ENCODE measurements at regions not wholly inside any gene's neighbourhood (a gene's known extent, or its start where the extent isn't known, plus 50 kb on each side); places are given as distances from the start of the nearest gene placed in this dataset.

GRCh38 chr12:128131955-128132354, 135.0 kb upstream of the TMEM132C start:
- TF ChIP-seq CTCF (IDR thresholded peaks at IDR 0.05; ENCODE audit: extremely low read depth, low read depth, low read length), result no peak

GRCh38 chr12:128133321-128134073, 133.5 kb upstream of the TMEM132C start:
- Histone ChIP-seq H3K4me3 (ENCODE audit: insufficient read depth, low read length) (no peak overlapping the region), H3K27me3 (ENCODE audit: insufficient read depth, low read length) (no peaks in the 10 kb centered on the region), H3K27ac (ENCODE audit: low read depth, low read length) (no peak overlapping the region), H3K9me3 (ENCODE audit: low read depth, low read length) (no peaks in the 10 kb centered on the region), H4K20me1 (ENCODE audit: insufficient read depth, low read length) (no peaks in the 10 kb centered on the region), H3K36me3 (ENCODE audit: insufficient read depth, low read length) (no peaks in the 10 kb centered on the region), H3K4me2 (ENCODE audit: insufficient read depth, low read length) (no peak overlapping the region), H3K79me2 (ENCODE audit: insufficient read depth, low read length) (no peaks in the 10 kb centered on the region), H2AFZ (ENCODE audit: low read length) (no peak overlapping the region), H3K4me1 (ENCODE audit: insufficient read depth, low read length) (no peaks in the 10 kb centered on the region)
- no peak for TF ChIP-seq CTCF (IDR thresholded peaks at IDR 0.05; ENCODE audit: extremely low read depth, low read depth, low read length)
- DNase-seq (ENCODE audit: insufficient read length, low spot score, missing footprints), result no peak

More at GRCh38 chr12:128131955-128132354, 135.0 kb upstream of the TMEM132C start:
- no peaks in the 10 kb centered on the region for H3K9me3 ChIP-seq (ENCODE audit: low read depth, low read length)
- H4K20me1 ChIP-seq (ENCODE audit: insufficient read depth, low read length), result no peaks in the 10 kb centered on the region
- no peaks in the 10 kb centered on the region for H3K4me1 ChIP-seq (ENCODE audit: insufficient read depth, low read length)
- H3K4me3 ChIP-seq (ENCODE audit: insufficient read depth, low read length), result no peak overlapping the region
- no peak for DNase-seq (ENCODE audit: insufficient read length, low spot score, missing footprints)
- H3K27me3 ChIP-seq (ENCODE audit: insufficient read depth, low read length), result no peaks in the 10 kb centered on the region
- no peaks in the 10 kb centered on the region for H3K36me3 ChIP-seq (ENCODE audit: insufficient read depth, low read length)
- no peak overlapping the region for H3K27ac ChIP-seq (ENCODE audit: low read depth, low read length)
- H3K4me2 ChIP-seq (ENCODE audit: insufficient read depth, low read length), result no peak overlapping the region
- H2AFZ ChIP-seq (ENCODE audit: low read length), result no peak overlapping the region
- H3K79me2 ChIP-seq (ENCODE audit: insufficient read depth, low read length), result no peaks in the 10 kb centered on the region

GRCh38 chr12:128137140-128137539, 129.8 kb upstream of the TMEM132C start:
- H3K27ac ChIP-seq (ENCODE audit: low read depth, low read length), result no peak overlapping the region
- H3K36me3 ChIP-seq (ENCODE audit: insufficient read depth, low read length), result no peaks in the 10 kb centered on the region
- no peaks in the 10 kb centered on the region for H4K20me1 ChIP-seq (ENCODE audit: insufficient read depth, low read length)
- no peaks in the 10 kb centered on the region for H3K27me3 ChIP-seq (ENCODE audit: insufficient read depth, low read length)
- DNase-seq (ENCODE audit: insufficient read length, low spot score, missing footprints), result no peak
- no peaks in the 10 kb centered on the region for H3K4me1 ChIP-seq (ENCODE audit: insufficient read depth, low read length)
- H3K79me2 ChIP-seq (ENCODE audit: insufficient read depth, low read length), result no peaks in the 10 kb centered on the region
- no peak for TF ChIP-seq CTCF (IDR thresholded peaks at IDR 0.05; ENCODE audit: extremely low read depth, low read depth, low read length)
- H3K4me2 ChIP-seq (ENCODE audit: insufficient read depth, low read length), result no peak overlapping the region
- no peak overlapping the region for H3K4me3 ChIP-seq (ENCODE audit: insufficient read depth, low read length)
- no peak overlapping the region for H2AFZ ChIP-seq (ENCODE audit: low read length)
- H3K9me3 ChIP-seq (ENCODE audit: low read depth, low read length), result no peaks in the 10 kb centered on the region

- Histone ChIP-seq H4K20me1 (ENCODE audit: insufficient read depth, low read length) (no peaks in the 10 kb centered on the region), H2AFZ (ENCODE audit: low read length) (no peak overlapping the region), H3K9me3 (ENCODE audit: low read depth, low read length) (no peaks in the 10 kb centered on the region), H3K4me3 (ENCODE audit: insufficient read depth, low read length) (no peak overlapping the region), H3K36me3 (ENCODE audit: insufficient read depth, low read length) (no peaks in the 10 kb centered on the region), H3K4me1 (ENCODE audit: insufficient read depth, low read length) (no peaks in the 10 kb centered on the region), H3K4me2 (ENCODE audit: insufficient read depth, low read length) (no peak overlapping the region), H3K27me3 (ENCODE audit: insufficient read depth, low read length) (no peaks in the 10 kb centered on the region), H3K27ac (ENCODE audit: low read depth, low read length) (no peak overlapping the region), H3K79me2 (ENCODE audit: insufficient read depth, low read length) (no peaks in the 10 kb centered on the region)
- no peak for DNase-seq (ENCODE audit: insufficient read length, low spot score, missing footprints)
- no peak for TF ChIP-seq CTCF (IDR thresholded peaks at IDR 0.05; ENCODE audit: extremely low read depth, low read depth, low read length)
Measured at GRCh38 chr12:128138125-128138524, 128.8 kb upstream of the TMEM132C start.
